GM18499 (cell line): ENCODE measurements at regions not wholly inside any gene's neighbourhood (a gene's known extent, or its start where the extent isn't known, plus 50 kb on each side); places are given as distances from the start of the nearest gene placed in this dataset.

Experiments used
- ATAC-seq: cut with Tn5 transposase; IDR thresholded peaks from one replicate; pipeline ENCODE4 v1.9.1; 2021; ENCODE audit warnings: moderate number of reproducible peaks; ENCODE audit not compliant: insufficient read depth, unreplicated experiment

- ATAC-seq = no peak
Measured at GRCh38 chr18:40096675-40097074, 1858.4 kb upstream of the PIK3C3 start.

GRCh38 chr18:40094441-40094840 lies 1860.6 kb upstream of the PIK3C3 start:
- ATAC-seq = no peak

DNA sequence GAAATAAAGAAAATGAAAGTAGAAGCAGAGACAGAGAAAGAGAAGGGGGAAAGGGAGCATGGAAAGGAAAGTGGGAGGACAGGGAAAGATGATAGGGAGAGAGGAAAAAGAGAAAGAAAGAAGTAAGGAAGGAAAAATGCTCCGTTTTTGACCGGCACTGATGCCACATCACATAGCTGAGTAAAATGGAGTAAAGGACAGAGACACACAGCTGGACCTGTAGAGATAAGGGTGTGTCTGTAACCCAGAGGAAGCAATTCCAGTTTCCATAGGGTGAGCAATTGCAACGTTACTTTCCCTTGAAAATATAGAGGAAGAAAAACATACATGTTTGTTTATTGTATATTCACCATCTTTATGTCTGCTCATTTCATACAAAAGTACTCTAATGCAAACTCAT lies 1866.9 kb upstream of the PIK3C3 start:
- no peak for ATAC-seq

- ATAC-seq = no peak
Measured at GRCh38 chr18:40079786-40080185, 1875.2 kb upstream of the PIK3C3 start.

- no peak for ATAC-seq
Measured at GRCh38 chr18:40075616-40076015, 1879.4 kb upstream of the PIK3C3 start.

DNA sequence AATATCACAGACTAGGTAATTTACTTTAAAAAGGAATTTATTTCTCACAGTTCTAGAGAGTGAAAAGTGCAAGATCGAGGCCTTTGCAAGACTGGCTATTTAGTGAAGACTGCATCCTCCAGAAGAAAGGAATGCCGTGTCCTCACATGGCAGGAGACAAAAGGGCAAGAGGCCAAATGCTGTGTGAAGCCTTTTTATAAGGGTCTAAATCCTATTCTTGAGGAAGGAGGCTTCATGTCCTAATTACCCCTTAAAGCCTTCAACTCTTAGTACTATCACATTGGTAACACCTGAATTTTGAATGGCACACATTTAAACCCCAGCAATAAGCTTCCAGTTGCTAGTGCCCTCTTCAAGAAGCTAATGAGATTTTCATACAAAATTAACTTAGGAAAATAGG lies 1882.3 kb upstream of the PIK3C3 start:
- no peak for ATAC-seq

- no peak for ATAC-seq
Measured at GRCh38 chr18:40066368-40066767, 1888.7 kb upstream of the PIK3C3 start.

DNA sequence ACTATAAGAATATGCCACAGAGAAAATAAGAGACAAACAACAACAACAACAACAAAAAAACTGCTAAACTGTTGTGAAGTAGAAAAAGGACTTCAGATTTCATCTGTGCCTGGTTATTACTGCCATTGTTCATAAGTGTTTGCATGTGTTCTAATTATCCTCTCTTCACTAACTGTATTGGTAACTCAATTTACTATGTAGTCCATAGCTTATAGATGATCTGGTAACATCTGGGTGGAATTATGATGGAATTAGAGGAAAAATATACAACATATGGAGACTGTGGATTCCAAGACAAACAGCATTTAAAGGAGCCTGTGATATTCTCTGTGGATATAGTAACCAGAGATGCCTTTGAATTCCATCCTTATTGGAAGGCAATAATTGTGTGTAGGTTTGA lies 1891.5 kb upstream of the PIK3C3 start:
- no peak for ATAC-seq

DNA sequence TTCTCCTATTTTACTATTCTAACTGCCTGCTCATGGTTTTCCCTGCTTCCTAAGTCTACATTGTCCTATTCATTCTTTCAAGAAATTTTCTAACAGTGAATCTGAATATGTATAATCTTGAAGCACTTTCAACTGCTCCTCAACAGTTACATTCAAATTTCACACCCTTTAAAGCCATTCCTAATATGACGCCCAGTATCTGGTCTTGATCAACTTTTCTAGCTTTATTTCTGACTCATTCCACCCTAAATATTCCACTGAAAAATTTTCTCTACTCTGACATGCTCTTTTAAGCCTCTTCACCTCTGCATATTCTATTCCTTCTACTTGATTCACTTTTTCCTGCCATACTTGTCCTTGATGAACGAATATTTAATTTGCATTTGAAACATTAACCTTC lies 1893.9 kb upstream of the PIK3C3 start:
- no peak for ATAC-seq

- no peak for ATAC-seq
Measured at GRCh38 chr18:40060562-40060961, 1894.5 kb upstream of the PIK3C3 start.

DNA sequence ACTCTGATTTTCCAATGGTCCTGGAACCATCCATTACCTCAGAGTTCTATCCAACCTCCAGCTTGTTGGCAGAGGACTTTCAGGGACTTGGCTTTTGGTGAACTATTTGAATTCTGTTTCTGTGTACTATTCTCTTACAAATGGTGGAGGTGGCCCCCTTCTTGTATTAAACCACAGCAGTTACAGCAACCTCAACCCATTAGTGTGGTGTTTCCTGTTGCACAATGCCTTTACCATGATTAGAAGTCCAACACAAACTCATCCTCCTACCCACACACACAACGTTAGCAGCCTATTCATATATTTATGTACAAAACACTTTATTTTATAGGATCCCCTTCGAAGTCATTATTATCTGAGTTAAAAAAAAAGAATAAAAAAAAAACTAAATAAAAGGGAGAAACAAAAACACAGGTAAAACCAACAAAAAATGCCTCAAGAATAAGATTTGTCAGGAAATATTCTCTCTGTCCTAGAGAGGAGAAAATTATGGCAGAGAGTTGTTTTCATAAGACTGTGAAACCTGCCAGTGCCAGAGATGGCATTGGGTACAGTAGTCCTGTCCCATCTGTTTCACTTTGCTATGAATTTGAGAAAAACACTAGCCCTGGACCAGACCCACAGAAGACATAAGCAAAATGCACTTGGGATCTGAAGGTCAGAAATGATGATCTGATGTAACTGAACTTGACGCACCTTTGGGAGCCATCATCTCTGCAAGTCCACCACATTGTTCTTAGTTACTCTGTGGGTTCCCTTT lies 1896.0 kb upstream of the PIK3C3 start:
- no peak for ATAC-seq

DNA sequence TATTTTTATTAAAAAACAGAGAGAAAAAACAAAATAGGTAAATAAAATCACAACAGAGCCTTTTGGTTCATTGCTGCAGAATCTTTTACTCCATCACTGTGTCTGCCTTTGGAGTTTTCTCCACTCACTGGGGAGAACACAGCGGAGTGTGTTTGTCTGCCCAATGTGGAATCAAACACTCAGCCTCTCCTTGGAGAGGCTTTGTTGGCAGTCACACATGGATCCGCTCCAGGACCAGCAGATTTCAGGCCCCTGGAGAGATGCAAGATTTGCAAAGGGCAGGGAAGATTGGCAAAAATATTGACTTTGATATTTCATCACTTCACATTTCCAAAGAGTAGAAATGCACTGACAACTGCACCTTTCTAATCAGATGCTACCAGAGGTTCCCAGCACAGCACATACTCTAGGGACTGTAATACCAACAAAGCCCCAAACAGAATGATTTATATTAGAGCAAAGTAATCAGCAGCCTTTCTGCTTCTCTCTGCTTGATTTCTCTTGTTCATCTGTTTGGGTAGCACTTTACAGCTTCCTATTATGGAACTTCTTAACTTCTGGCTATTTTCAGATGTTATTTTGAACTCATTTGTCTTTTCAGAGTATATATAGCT lies 1898.8 kb upstream of the PIK3C3 start:
- no peak for ATAC-seq

- no peak for ATAC-seq
Measured at GRCh38 chr18:40055262-40055661, 1899.8 kb upstream of the PIK3C3 start.

GRCh38 chr18:40049716-40050115 lies 1905.3 kb upstream of the PIK3C3 start:
- no peak for ATAC-seq

GRCh38 chr18:40048886-40049650 lies 1906.0 kb upstream of the PIK3C3 start:
- ATAC-seq = no peak

DNA sequence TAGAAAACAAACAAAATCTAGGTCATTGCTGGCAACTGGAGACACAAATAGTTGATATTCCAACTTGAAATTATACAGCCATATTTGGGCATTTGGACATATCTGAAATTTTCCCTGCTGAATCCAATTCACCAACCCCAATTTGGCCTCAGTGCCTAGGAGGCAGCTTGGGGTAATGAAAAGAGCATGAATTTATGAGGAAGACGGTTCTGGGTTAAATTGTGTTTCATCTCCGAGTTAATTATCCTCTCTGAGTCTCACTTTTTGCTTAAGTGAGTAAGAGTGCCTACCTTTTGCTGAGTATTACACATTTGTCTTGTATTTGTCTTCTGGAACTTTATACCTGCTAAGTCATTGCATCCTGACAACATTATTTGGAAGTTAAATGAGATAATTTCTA lies 1906.8 kb upstream of the PIK3C3 start:
- no peak for ATAC-seq

DNA sequence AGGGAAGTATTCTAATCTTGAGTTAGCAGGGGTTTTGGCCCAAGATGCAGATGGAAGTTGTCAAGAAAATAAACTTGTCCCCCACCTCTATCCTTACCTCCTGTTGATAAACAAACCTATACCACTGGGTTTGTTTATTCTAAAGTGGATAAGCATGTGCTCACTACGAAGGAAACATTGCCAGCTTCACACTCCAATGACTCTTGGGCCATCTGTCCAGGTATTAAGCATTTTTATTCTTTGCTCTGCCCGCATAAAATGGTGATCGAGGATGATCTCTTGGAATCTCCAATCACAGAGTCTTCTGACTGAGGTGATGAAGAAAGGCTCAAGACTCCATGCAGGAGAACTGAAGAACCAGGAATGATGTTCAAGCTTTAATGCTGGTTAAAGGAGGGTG lies 1908.4 kb upstream of the PIK3C3 start:
- ATAC-seq = no peak

- no peak for ATAC-seq
Measured at GRCh38 chr18:40041951-40042350, 1913.1 kb upstream of the PIK3C3 start.

- ATAC-seq = no peak
Measured at GRCh38 chr18:40040574-40040973, 1914.5 kb upstream of the PIK3C3 start.

GRCh38 chr18:40037356-40037755 lies 1917.7 kb upstream of the PIK3C3 start:
- ATAC-seq = no peak

DNA sequence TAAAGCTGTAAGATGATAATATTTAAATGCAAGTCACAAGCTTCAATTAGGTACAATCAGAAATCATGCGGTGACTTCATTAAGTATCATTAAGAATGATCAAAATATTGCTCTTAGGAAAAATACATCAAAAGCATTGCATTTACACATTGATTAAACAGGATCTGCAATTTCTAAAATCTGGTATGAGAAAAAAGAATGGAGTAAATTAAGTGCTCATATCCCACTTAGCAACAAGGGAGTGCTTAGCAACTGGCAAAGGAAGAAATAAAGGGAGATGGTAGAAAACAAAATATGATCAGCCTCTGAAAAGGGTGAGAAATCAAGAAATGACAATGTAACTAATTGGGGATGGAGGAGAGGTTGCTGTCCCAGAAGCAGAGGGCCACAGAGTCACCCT lies 1918.2 kb upstream of the PIK3C3 start:
- no peak for ATAC-seq
